ENCODE measurements at regions not wholly inside any gene's neighbourhood (a gene's known extent, or its start where the extent isn't known, plus 50 kb on each side); places are given as distances from the start of the nearest gene placed in this dataset.

DNA sequence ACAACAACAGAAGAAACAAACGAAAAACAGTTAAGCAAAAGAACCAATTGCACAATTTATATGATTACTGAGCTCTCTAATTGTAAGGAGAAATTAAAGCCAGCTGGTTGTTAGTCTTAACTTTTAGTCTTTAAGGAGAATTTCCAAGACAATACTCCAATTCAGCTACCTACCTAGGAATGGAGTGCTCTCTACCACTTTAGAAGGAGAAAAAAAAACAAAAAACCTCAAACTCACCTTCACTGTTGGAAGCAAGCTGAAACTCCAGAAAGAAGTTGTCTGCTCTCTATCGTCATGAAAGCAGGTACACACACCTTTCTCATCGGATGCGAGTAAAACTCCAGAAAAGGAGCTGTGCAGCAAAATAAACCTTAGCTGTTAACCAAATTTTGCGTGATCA is 86.1 kb upstream of the NPY2R start:
- TF ChIP-seq, protein P1, sequence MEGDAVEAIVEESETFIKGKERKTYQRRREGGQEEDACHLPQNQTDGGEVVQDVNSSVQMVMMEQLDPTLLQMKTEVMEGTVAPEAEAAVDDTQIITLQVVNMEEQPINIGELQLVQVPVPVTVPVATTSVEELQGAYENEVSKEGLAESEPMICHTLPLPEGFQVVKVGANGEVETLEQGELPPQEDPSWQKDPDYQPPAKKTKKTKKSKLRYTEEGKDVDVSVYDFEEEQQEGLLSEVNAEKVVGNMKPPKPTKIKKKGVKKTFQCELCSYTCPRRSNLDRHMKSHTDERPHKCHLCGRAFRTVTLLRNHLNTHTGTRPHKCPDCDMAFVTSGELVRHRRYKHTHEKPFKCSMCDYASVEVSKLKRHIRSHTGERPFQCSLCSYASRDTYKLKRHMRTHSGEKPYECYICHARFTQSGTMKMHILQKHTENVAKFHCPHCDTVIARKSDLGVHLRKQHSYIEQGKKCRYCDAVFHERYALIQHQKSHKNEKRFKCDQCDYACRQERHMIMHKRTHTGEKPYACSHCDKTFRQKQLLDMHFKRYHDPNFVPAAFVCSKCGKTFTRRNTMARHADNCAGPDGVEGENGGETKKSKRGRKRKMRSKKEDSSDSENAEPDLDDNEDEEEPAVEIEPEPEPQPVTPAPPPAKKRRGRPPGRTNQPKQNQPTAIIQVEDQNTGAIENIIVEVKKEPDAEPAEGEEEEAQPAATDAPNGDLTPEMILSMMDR (IDR thresholded peaks at IDR 0.05) = no peak
- no peak for TF ChIP-seq POLR2A (IDR thresholded peaks at IDR 0.05)
